ENCODE measurements at regions not wholly inside any gene's neighbourhood (a gene's known extent, or its start where the extent isn't known, plus 50 kb on each side); places are given as distances from the start of the nearest gene placed in this dataset.
"Not testable (repeated sequence)": the region's sequence is repeated elsewhere in the genome, so short reads cannot be mapped to it uniquely, and the experiment has no call there.

DNA sequence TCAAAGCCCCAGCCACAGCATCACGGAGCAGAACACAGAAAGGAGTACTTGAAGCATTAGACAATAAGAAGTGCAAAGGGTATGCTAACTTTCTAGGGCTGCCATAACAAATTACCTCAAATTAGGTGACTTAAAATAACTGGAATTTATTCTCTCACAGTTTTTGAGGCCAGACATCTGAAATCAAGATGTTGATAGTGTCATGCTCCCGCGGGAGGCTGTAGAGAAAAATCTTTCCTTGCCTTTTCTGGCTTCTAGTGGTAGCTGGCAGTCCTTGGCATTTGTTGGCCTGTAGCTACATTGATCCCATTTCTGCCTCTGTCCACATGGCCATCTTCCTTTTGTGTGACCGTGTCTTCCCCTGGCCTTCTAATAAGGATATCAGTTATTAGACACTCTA is 51.9 kb upstream of the SPDL1 start:
- DNase-seq: no peak

DNA sequence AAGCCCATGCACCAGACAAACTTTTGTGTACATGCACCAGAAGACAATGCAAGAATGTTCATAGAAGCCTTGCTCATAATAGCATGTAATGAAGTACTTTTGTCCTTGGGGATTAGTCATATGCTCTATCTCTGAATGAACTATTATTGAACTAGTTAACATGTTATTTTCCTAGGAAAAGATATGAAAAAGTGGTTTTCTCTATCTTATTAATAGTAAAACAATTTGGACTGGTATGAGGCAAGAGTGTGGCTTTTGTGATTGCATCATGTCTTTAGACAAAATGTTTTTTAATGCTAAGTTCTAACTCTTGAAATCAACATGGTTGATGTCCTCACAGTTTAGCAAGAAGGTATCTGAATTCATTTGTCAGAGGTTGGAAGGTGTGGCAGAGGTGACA is 55.7 kb upstream of the SPDL1 start:
- no peak for DNase-seq

DNA sequence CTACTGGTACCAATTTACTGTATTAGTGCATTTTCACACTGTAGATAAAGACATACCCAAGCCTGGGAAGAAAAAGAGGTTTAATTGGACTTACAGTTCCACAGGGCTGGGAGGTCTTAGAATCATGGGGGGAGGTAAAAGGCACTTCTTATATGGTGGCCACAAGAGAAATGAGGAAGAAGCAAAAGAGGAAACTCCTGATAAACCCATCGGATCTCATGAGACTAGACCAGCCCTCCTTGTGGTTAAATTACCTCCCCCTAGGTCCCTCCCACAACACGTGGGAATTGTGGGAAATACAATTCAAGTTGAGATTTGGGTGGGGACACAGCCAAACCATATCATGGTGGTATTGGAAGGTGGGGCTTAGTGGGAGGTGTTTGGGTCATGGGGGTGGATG is 56.5 kb upstream of the SPDL1 start:
- no peak for DNase-seq

DNA sequence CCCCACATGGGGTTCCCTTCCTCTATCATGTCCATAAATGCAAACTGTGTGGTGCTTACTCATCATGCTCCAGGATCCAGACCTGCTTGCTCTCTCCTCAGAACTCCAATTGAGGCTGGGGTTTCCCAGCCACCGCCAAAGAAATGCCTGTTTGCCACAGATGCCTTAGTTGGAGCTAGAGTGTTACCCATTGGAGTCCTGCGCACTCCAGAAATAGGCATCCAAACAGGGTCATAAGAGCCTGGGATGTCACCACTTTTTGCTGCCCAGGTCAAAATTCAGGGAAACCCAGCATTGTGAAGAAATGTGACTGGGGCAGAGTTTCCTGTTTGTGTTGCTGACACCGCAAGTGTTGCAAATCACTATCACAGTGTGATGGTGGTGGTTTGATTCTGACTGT is 60.7 kb upstream of the SPDL1 start:
- no peak for DNase-seq

DNA sequence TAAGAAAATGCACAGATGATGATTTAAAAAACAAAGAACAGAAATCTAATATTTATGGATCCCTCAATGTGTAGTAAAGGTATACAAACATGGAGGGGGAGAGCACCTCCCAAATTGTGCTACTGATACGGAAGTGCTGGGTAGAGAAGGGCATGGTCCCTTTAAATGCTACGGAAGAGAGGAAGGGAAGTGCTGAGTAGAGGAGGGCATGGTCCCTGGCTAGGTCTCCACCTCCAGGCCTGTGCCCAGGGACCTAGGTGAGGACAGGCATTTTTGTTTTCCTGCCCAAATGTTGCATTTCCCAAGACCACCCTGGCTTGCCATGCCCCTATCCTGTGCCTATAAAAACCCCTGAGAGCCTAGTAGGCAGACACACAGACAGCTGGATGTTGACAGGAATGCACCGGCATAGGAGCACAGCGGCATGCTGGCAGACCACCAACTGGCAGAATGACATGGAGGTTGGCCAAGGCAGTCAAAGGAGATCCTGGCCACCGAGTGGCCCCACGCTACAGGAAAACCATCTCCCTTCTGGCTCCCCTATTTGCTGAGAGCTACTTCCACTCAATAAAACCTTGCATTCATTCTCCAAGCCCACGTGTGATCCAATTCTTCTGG is 62.1 kb upstream of the SPDL1 start:
- no peak for DNase-seq

DNA sequence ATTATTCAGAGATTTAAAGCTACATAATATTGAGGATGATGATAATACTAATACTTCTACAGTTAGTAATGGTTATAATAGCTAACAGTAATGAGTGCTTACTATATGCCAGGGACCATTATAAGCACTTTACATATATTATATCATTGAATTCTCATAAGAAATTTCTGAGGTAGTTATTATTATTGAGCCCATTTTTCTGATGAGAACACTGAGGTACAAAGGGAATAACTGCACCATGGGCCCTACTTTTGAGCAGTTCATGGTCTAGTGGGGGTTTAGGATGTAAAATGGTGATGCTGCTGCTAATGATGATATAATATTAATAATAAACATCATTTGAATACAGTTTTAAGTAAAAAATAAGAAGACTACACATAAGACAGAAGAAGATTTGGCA is 64.2 kb upstream of the SPDL1 start:
- no peak for DNase-seq

DNA sequence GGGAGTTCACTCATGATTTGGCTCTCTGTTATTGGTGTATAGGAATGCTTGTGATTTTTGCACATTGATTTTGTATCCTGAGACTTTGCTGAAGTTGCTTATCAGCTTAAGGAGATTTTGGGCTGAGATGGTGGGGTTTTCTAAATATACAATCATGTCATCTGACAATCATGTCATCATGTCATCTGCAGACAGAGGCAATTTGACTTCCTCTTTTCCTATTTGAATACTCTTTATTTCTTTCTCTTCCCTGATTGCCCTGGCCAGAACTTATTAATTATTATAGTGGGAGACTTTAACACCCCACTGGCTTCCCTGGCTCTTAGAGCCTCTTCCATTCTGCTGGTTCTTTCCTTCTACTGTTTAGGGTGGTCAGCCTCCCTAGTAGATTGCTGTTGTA is 64.8 kb upstream of the SPDL1 start:
- not testable (repeated sequence) for DNase-seq

DNA sequence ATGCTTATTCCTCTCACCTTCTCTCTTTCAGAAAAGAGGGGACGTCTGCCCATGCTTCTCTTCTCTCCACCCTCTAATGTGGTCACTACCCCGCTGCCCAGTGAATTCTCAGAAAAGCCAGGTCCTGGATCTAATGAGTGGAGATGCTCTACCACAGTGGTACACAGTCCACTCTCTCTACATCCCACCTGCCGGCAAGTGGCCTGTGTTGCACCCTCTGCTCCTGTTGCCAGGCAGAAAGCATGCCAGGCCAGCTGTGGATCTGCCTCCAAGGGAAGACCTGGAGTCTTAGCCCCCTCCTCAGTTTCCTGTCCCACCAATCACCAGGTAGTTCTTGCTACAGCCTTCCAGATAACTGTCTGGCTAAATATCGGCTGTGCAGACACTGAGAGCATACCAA is 71.2 kb upstream of the SPDL1 start:
- no peak for DNase-seq

DNA sequence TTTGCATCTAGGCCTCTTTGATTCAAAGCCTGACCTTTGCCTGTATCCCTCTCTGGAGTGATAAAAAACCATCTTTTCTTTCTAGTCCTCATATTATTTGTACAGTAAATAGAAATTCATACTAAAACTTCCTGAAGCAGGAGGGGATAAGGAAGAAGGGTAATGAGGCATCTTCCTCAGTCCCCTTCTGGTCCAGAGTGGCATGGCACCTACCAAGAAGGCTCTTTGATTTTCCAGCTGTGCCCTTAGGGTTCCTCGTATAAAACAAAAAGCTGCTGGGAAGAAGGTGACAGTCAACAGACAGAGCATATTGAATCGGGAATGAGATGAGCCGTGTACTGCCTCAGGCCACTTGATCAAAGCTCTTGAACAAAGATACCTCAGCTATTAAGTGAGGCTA is 71.9 kb upstream of the SPDL1 start:
- no peak for DNase-seq

DNA sequence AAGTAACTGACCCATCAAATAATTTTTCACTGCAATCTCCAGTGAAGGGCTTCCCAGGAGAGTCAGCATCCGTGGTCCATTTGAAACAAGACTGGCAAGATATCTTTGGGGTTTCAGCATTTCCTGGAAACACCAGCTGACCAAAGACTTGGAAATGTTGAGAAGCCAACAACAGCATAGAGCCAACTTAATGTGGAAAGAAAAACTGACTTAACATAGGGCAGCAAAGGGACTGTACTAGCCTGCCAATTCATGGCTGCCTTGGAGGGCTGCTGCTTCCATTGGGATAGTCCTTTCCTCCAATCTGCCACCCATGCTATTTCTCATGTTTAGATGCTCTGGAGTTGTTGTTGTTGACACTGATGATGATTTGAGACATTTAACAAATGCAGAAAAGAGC is 76.5 kb upstream of the SPDL1 start:
- no peak for DNase-seq

DNA sequence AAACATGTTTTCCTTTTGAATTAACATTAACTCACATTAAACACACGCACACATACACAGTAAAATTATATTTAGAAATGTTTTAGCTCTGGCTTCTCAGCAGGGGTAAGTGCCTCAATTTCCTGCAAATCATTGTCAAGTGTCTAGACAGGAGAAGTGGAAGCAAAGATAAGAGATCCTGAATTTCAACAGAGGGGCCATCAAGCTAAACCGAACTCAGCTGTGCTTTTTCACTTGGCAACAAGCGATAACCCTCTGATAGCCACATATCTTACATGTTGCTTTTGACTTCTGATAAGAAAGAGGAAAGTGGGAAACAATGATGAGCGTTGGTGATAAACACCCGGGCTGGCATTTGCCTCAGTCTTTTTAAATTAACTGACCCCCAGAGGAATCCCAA is 79.7 kb upstream of the SPDL1 start:
- DNase-seq: no peak

DNA sequence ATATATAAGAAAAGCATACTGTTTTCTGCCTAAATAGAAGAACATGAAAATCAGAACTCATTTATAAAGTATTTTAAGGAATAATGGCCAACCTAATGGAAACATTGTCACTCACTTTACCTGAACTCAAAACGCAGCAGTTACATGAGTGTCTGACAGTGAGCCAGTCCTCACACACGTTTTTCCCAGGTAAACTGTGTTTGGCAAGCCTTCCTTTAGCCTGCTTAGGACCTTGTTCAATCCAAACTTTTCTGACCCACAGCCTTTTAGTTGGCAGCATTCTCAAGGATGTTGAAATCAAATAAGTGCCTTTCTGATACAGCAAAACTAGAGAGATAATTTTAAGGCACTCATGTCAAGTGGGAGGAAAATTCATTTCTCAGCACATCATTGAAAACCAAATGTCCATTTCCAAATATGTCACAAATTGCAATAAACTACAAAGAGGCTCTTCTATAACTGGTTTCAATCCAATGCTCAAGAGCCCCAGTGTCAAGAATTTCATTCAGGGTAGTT is 83.5 kb upstream of the SPDL1 start:
- DNase-seq: no peak

DNA sequence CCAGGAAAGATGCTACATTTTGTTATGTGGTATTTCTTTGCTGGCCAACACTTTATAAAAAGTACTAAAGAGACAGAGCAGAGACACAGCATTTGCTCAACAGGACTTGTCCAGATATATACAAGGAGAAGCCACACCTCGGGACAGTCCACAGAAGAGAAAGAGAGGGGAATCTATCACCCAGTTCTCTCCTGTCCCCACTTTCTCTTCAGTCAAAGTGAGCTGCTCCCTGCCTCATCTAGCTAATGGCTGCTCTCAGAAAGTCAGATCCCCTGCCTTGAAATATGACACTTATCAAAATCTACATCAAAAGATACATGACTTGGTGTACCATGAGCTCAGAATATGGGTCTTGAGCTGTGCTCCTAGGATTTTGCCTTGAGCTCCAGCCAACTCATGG is 86.7 kb upstream of the SPDL1 start:
- DNase-seq: no peak

DNA sequence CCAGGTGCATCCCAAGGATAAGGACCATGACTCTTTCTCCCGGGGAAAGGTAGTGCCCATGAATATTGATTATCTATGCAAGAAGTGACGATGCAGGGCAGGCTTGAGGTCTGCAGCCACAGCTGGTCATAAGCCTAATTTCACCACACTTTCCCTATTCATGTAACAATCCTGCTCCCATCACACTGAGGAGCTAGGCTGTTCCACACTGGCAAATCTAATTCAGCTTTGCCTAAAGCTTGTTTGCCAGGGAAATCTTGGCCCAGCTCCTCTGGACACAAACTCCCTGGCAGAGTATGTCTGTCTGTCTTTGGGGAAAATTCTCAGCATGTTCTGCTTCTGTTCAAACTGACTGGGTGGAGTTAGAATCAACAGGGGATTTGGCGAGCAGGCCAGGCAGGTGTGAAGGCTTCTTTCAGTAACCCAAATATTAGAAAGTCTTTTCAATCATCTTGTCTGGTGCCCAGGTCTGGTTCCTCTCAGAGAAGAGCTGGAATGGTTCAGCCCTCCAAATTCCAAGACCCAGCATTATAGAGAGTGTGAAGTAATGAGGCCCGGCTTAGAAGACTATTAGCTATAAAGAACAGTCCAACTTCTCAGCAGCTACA is 88.5 kb upstream of the SPDL1 start:
- no peak for DNase-seq

DNA sequence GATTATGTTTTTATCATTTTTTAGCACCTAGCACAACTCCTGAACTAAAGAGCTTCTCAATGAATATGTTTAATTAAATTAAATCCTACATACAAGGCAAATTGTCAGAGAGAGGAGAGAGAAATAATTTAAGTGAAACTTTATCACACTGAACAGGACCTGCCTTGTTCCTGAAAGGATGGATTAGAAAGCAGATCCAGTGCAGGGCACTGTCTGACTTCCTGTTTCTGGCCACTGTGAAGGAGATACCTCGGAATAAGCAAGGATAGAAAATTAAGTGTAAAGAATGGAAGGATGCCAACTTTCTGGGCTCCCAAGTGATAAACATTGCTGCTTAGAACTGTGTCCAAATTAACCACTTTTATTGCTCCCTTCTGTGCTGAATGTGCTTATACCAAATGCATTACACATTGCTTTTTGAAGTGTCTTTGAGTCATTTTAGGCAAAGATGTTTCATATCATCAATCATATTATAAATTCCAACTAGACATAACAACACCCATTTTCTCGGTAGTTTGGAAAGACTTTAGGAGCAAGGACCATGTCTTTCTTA is 89.1 kb upstream of the SPDL1 start:
- no peak for DNase-seq

DNA sequence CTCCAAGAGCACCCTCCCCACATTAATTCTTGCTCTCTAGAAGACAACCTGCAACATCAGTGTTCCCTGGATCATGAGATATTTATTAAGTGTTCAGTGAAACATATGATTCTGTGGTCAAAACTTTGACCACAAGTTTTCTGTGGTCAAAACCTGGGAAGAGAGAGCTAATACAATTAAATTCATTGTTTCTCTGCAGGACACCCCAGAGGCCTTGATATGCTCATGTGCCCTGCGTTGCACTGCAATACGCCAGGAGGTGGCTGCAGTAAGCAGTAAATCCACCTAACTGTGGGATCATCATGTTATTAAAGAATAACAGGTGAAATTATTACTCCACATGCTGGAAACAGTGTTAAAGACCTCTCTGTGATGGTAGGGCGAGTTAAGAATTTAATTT is 109.3 kb upstream of the SPDL1 start:
- no peak for DNase-seq

DNA sequence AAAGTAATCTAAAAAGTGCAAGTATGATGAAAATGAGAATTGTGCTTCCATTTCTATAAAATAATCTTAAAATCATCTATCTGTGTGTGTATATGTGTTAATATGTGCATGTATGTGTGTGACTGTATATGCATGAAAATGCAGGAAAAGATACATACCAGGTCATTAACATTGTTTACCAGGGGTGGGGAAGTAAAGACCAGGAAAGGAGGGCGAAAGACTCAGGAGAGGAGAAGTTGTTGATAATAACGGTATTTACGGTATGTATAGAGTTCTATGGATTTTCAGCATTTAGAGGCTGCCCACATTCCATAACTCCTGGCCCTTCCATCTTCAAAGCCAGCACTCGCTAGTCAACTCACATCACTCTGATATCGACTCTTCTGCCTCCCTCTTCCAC is 111.0 kb upstream of the SPDL1 start:
- no peak for DNase-seq

DNA sequence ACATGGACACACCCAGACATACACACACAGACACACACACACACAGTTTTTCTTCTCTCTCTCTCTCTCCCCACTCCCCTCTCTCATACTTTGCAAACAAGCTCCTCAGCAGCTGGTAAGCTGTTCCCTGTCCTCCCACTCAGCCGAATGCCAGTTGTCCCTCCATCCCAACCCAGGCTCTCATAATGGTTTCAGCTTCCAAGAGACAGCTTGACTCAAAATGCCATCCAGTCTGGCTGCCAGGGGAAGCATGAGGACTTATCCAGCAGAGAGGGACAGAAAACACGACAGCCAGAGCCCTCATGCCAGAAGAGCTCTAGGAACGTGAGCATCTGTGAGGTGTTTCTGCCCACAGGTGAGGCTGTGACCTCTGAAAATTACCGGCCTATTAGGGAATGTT is 112.6 kb upstream of the SPDL1 start:
- no peak for DNase-seq

DNA sequence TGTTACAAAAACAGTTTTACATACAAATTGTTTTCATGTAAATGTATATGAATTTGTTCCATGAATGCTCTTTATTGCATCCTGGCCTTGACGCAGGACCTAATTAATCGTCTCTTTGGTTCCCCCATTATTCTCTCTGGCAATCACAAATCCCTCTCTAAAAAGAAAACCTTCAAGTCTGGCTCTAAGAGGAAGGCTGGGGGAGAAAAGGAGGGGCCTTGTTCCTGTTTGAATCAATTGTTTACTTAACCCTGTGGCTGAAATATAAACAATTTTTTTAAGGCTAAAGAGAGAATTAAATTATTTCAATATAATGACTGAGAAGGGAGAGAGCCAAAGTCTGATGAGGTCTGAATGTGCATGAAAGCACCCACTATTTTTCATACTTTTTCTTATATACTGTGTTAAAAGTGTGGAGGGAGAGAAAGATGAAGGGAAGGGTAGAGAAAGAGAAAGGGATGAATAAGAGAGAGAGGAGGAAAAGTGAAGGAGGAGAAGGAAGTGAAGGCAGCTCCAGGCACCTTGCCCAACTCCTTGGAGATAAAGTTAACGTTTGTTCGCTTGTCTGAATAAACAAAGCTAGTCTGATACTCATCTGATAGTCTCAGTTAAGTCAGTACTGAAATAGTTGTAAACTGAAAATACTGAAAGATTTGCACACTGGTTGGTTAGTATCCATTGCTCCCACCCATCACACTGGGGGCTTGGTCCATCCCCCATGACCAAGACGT is 116.4 kb upstream of the SPDL1 start:
- no peak for DNase-seq

DNA sequence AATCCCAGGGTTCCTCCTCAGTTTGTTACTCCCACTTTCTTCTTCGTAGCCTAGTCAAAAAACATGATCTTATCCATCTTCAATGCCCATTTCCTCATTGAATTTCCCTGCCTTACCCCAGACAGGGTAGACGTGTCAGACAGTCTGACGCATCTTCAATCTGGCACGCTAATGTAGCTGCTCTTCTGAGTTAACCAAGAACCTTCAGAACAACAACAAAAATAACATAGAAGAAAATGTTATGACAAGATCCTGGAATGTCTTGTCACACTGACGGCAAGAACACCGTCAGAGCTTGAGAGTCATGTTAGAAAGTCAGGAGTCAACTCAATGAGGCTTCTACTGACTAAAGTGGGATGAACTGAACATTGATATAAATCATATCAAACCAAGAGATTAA is 122.7 kb upstream of the SPDL1 start:
- DNase-seq: no peak

DNA sequence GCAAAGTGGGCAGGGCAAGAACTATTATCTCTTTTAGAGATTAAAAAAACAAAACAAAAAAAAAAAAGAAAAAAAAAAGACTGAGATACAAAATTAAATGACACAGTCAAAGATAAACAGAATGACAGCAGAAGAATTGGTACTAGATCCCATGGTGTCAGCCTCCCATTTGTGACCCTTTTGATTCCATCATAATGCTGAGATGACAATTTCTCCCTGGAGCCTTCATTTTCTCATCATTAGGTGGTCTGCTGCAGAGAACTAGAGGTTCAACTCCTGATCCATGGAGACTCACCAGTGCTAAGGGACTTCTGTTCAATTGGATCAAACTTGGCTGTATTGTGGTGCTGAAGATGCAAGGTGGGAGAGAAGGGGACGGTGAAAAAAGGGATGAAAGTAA is 123.5 kb upstream of the SPDL1 start:
- DNase-seq: no peak

DNA sequence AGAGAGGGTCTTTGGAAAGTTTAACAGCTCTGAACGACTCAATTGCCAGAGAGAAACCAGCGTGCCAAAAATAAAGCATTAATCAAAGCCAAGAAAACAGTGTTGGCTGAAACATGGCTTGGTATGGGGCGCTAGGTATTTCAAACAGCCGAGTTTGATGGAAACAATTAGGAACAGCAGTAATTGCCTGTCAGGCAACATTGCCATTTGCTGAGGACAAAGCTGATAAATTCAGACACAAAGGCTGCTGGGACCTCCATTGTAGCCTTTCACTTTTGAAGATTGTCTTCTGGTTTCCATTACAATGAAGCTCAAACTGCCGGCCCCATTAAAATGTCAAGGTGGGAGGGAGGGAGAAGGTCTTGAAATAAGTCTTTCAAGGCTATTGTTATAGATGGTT is 125.4 kb upstream of the SPDL1 start:
- no peak for DNase-seq

DNA sequence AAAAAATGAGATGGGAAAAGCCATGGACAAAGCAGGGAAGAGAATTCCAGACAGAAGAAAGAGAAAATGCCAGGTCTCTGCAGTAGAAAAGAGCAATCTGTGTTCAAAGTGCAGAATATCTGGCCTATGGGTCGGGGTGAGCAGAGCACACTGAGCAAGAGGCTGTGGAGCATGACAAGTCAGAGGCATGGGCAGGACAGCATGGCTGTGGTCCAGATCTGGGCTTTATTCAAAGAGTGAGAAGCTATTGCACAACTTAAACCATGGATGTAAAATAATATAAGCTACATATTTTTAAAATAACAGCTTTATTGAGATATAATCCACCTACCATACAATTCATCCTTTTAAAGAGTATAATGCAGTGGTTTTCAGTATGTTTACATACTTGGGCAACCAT is 133.1 kb upstream of the SPDL1 start:
- DNase-seq: no peak

DNA sequence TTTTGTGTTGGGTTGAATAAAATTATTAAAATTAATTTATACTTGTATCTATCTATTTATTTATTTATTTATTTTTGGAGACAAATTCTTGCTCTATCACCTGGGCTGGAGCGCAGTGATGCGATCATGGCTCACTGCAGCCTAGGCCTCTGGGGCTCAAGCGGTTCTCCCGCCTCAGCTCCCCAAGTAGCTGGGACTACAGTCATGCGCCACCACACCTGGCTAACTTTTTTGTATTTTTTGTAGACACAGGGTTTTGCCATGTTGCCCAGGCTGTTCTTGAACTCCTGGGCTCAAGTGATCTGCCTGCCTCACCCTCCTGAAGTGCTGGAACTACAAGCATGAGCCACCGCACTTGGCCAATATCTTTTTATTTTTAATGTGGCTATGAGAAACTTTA is 134.7 kb upstream of the SPDL1 start:
- no peak for DNase-seq
